ENCODE measurements at regions not wholly inside any gene's neighbourhood (a gene's known extent, or its start where the extent isn't known, plus 50 kb on each side); places are given as distances from the start of the nearest gene placed in this dataset.

GRCh38 chr12:85572956-85573355 lies 263.3 kb downstream of the RASSF9 start:
- no peak for TF ChIP-seq EP300 (IDR thresholded peaks at IDR 0.05)
- TF ChIP-seq ZNF302 (CRISPR knock-in tag; IDR thresholded peaks at IDR 0.05): no peak
